GM23248 (cell line): ENCODE measurements at regions not wholly inside any gene's neighbourhood (a gene's known extent, or its start where the extent isn't known, plus 50 kb on each side); places are given as distances from the start of the nearest gene placed in this dataset.

ENCODE experiments used
- EZH2 ChIP-seq: fragments of 200-600 bp; sonication (generic); IDR thresholded peaks from 2 replicates; pipeline ENCODE4 v1.6.1; 2018; ENCODE audit warnings: antibody characterized with exemption, mild to moderate bottlenecking; ENCODE audit not compliant: insufficient read depth, poor library complexity, severe bottlenecking
- EZH2phosphoT487 ChIP-seq: fragments of 200-600 bp; sonication (generic); IDR thresholded peaks from 2 replicates; pipeline ENCODE4 v1.6.1; 2018; ENCODE audit warnings: antibody characterized with exemption, moderate library complexity, mild to moderate bottlenecking, low read depth; ENCODE audit not compliant: insufficient read depth

- TF ChIP-seq EZH2 (no peak), EZH2phosphoT487 (no peak)
These were observed 64.2 kb upstream of the IL12A start for GRCh38 chr3:159924411-159924810.
